AG10803 (cell line): ENCODE measurements at regions not wholly inside any gene's neighbourhood (a gene's known extent, or its start where the extent isn't known, plus 50 kb on each side); places are given as distances from the start of the nearest gene placed in this dataset.

Experiments used
- DNase-seq: peaks from one replicate; pipeline ENCODE4 v3.0.0; 2010; ENCODE audit warnings: low read depth
- H3K4me3 ChIP-seq: 2 replicates; pipeline ENCODE4 v1.5.1; 2011; ENCODE audit warnings: mild to moderate bottlenecking, low read length, control low read depth
- TF ChIP-seq, protein P1 (sequence below): conservative IDR thresholded peaks from 2 replicates; pipeline ENCODE4 v1.5.1; 2011; ENCODE audit warnings: mild to moderate bottlenecking, low read length, control low read depth, inconsistent platforms

DNA sequence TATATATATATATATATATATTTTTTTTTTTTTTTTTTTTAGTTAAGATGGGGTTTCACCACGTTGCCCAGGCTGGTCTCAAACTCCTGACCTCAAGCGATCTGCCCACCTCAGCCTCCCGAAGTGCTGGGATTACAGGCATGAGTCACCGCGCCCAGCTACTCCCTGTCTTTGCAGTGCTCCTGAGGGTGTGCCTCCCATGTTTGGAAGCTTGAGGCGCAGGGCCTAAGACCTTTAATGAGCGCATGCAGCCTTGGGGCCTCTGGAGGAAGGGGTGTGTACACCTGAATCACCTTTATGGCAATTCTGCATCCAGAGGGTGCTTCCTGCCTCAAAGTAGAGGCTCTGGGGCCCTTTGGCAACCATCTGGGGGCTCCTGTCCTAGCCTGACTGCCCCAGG is 219.4 kb upstream of the CIBAR2 start:
- TF ChIP-seq, protein P1, sequence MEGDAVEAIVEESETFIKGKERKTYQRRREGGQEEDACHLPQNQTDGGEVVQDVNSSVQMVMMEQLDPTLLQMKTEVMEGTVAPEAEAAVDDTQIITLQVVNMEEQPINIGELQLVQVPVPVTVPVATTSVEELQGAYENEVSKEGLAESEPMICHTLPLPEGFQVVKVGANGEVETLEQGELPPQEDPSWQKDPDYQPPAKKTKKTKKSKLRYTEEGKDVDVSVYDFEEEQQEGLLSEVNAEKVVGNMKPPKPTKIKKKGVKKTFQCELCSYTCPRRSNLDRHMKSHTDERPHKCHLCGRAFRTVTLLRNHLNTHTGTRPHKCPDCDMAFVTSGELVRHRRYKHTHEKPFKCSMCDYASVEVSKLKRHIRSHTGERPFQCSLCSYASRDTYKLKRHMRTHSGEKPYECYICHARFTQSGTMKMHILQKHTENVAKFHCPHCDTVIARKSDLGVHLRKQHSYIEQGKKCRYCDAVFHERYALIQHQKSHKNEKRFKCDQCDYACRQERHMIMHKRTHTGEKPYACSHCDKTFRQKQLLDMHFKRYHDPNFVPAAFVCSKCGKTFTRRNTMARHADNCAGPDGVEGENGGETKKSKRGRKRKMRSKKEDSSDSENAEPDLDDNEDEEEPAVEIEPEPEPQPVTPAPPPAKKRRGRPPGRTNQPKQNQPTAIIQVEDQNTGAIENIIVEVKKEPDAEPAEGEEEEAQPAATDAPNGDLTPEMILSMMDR = no peak
- DNase-seq = no peak
- no peak overlapping the region for H3K4me3 ChIP-seq

GRCh38 chr16:85332175-85332574 is 219.9 kb upstream of the CIBAR2 start:
- DNase-seq = no peak
- TF ChIP-seq, protein P1 = no peak
- H3K4me3 ChIP-seq = no peak overlapping the region

DNA sequence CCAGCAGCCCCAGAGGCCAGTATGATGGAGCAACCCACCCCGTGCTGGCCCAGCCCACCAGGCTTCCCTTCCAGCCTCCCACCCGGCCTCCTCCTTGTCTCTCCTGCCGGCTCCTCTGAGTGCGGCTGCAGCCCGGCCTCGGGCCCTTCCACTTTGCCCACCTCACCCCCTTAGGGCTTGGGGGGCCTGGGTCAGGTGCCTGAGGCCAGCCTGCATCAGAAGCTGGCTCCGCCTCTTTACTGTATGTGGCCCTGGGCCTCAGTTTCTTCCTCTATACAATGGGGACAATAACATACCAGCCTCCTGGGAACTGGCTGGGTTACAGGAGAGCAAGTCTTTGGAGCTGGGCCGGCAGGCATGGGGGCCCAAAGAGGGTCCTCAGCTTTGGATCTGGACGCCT is 221.1 kb upstream of the CIBAR2 start:
- TF ChIP-seq, protein P1 = no peak
- no peak overlapping the region for H3K4me3 ChIP-seq
- DNase-seq = no peak

- DNase-seq = no peak
- TF ChIP-seq, protein P1 = no peak
- H3K4me3 ChIP-seq = no peak overlapping the region
Measured at GRCh38 chr16:85333744-85334640, 221.7 kb upstream of the CIBAR2 start.

DNA sequence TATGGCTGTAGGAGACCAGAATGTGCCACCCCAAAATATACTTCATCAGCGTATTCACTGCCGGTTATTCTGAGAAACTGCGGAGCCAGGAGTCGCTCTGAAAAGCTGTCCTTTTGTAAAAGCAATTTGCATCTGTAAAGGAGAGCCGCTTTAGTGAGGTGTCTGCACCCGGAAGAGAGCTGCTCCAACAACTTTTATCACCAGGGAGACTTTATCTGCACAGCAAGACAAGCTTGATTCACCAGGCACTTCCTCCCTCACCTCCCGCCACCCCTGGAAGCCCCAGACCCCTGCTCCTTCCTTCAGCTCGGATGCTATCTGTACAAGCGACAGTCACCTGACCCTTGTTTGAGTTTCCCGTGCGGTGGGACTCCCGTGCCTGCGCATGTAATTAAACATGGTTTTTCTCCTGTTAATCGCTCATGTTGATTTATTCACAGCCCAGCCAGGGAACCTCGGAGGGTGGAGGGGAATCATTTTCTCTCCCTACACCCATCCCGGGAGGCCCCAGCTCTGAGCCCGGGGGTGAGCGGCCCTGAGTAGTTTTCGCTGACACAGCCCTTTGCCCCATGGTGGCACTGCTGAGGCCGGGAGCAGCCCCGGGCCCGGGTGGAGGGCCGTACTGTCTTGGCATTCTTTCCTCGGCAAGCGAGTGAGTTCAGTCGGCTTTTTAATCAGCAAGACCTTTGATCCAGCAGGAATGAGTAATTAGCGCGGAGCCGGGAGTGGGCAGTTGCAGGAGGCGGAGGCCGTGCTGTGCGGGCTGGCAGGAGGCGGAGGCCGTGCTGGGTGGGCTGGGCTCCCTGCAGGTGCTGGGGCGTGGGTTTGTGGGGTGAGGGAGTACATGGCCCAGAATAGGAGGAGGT is 222.7 kb upstream of the CIBAR2 start:
- TF ChIP-seq, protein P1 = no peak
- DNase-seq = no peak
- H3K4me3 ChIP-seq = no peak overlapping the region

DNA sequence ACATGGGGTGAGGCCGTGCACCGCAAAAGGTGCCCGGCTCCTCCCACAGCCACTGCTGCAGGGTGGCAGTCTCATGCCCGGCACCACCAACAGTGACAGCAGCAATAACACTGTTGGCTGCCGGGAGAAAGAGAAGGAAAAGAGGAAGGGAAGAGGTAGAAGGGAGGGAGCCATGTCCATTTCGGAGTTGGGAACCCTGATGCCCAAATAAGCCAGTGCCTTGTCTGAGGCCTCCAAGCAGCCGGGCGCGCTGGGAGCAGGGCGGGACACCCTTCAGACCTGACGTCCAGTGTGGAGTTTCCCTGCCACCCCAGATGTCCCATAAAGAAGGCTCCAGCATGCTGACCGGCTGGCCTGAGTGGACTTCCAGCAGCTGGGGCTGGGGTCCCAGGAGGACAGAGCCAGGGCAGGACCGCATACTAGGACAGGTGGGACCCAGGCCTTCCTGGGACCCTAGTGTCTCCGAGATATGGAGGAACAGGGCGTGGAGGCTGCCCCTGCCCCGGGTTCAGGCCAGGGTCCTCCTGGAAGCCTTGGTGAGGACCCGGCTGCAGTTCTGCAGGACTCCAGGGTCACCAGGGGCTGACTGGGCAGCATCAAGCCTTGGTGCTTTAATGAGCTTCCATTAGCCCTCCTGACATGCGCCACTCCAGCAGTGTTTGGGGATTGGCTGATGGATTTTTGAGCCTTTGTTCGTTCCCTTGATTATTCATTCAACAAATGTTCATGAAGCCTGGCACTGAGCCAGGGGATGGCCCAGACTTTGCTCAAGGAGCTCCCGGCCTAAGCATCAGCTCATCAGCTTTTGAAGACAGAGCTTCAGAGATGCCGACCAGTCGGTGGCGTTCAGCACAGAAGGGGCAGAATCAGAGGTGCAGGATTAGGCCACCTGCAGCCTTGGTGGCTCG is 223.6 kb upstream of the CIBAR2 start:
- peak; percentile 29 for DNase-seq
- TF ChIP-seq, protein P1 = no peak
- no peak overlapping the region for H3K4me3 ChIP-seq
